AG09309 (cell line): ENCODE measurements at regions not wholly inside any gene's neighbourhood (a gene's known extent, or its start where the extent isn't known, plus 50 kb on each side); places are given as distances from the start of the nearest gene placed in this dataset.

Experiments
- DNase-seq: peaks from one replicate; pipeline ENCODE4 v3.0.0-alpha.2; 2010; ENCODE audit warnings: low read depth
- H3K4me3 ChIP-seq: 2 replicates; pipeline ENCODE4 v1.5.1; 2011; ENCODE audit warnings: mild to moderate bottlenecking, low read depth, low read length, moderate library complexity; ENCODE audit not compliant: control insufficient read depth
- TF ChIP-seq, protein P1 (sequence below): IDR thresholded peaks from 2 replicates; pipeline ENCODE4 v1.5.1; 2011; ENCODE audit warnings: mild to moderate bottlenecking, low read depth, low read length, inconsistent platforms; ENCODE audit not compliant: insufficient read depth, control insufficient read depth; ENCODE audit errors: missing control alignments

DNA sequence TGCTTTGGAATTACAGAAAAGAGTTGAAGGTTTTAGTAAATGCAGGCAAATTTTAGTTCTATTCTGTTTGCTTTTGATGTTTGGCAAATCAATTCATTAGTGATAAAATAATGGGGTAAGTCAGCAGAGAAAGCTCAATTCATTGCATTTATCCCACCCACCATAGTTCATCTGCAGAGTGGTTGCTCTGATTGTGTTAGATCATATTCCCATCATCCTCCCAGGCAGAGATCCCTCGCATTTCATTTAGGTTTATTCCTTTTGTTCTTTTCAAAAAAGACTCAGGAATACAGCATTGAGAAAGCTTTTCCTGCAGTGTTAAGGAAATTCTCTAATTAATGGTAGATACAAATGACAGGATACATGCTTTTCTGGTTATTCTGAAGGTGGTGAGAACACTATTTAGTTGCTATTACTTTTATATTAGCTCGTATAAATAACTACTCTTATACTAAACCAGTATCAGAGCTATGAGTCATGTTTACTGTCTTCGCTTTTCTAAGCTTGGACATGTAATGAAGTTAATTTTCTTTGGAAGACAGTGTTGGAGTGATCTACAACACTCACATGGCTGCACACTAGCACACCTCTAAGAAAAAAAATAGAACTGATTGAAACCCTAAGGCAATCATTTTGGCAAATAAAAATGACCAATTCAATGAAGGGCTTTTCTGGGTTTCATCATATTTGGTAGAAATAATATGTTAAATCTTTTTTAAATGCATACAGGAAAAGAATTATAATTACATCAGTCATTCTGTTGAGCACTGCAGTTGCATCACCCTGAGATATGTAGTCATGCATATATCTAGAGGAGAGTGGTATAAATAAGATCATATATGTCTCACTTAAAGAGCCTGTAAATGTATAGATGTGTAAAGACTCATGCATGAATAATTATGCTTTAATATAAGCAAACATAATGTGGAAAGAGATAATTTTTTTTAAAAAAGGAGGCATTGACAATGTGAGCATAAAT lies 351.6 kb downstream of the PCDH7 start:
- H3K4me3 ChIP-seq, result no peak overlapping the region
- TF ChIP-seq, protein P1, sequence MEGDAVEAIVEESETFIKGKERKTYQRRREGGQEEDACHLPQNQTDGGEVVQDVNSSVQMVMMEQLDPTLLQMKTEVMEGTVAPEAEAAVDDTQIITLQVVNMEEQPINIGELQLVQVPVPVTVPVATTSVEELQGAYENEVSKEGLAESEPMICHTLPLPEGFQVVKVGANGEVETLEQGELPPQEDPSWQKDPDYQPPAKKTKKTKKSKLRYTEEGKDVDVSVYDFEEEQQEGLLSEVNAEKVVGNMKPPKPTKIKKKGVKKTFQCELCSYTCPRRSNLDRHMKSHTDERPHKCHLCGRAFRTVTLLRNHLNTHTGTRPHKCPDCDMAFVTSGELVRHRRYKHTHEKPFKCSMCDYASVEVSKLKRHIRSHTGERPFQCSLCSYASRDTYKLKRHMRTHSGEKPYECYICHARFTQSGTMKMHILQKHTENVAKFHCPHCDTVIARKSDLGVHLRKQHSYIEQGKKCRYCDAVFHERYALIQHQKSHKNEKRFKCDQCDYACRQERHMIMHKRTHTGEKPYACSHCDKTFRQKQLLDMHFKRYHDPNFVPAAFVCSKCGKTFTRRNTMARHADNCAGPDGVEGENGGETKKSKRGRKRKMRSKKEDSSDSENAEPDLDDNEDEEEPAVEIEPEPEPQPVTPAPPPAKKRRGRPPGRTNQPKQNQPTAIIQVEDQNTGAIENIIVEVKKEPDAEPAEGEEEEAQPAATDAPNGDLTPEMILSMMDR, result no peak
- DNase-seq, result no peak

DNA sequence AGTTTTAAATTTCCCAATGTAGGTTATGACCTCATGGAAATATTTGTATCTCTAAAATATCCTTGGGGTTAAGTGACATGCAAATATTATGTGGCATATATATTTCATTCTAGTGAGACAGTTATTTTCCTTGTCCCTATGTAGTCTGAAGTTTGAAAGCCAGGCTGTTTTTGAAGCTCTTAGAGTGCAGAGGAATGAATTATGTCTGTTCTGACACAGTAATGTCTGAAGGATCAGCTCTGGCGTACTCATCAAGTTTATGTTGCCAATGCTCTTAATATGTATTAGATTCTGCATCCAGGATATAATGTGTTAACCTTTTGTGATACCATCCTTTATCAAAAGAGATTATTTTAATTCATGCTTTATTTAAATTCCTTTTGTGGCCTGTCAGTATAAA lies 355.8 kb downstream of the PCDH7 start:
- H3K4me3 ChIP-seq, result no peak overlapping the region
- no peak for DNase-seq
- TF ChIP-seq, protein P1, result no peak

DNA sequence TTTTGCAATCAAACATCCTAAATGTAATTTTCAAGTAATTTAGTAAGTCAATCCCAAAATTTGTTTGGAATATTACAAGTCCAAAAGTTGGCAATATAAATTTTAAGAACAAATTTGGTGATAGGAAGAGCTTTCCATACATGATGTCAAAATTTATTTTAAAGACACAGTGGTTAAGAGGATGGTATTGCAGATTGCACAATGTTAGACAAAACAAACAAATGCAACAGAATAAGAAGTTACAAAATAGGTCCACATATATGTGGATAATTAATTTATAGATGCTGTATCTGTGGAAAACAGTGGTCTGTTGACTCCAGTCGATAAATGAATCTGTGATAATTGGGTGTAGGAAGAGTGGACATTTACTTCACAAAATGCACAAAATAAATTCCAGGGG lies 358.5 kb downstream of the PCDH7 start:
- DNase-seq, result no peak
- H3K4me3 ChIP-seq, result no peak overlapping the region
- TF ChIP-seq, protein P1, result no peak

DNA sequence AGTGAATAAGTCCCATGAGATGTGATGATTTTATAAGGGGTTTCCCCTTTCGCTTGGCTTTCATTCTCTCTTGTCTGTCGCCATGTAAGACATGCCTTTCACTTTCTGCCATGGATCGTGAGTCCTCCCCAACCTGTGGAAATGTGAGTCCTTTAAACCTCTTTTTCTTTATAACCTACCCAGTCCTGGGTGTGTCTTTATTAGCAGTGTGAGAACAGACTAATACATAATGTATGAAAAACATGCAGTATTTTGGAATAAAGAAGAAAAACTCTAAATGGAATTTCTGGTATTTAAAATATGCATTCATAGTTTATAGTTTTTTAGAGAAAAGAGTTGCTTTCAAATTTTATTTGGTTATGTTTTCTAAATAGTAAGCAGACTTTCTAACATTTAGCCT lies 360.7 kb downstream of the PCDH7 start:
- TF ChIP-seq, protein P1, result no peak
- no peak for DNase-seq
- H3K4me3 ChIP-seq, result no peak overlapping the region

DNA sequence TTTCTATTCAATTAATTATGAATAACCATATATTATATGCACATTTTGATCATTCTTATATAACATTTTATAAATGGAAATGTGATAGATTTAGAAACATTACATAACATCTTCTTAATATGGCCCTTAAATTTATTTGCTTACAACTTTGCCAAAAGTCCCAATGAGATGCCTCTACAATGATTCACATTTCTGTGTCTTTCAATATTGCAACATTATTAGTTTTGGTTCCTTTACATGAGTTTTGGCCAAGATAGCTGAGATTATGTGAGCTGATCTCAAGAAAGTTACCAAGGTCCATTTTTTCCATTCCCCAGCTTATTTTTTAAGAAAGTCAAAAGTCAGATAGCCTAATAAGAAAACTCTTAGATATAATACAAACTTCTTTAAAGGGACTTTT lies 361.2 kb downstream of the PCDH7 start:
- DNase-seq, result peak; percentile 60
- no peak overlapping the region for H3K4me3 ChIP-seq
- TF ChIP-seq, protein P1, result no peak

DNA sequence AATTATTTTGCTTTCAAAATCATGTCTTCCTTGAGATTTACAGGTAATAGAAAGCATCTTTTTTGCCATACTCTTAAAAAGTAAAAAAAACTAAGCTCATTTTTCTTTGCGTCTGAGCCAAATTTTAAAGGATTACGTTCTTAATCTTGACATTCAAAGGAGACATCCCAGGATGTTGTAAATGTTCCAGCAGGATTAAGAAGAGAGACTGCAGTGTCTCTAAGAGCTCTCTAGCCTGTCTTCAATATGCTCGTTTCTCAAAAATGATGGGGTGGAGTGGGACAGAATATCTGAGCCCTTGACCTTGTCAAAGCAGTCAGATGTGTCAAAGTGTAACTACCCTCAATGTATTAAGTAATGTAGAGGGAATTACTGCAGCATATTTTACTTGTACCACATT lies 363.3 kb downstream of the PCDH7 start:
- TF ChIP-seq, protein P1, result no peak
- no peak for DNase-seq
- H3K4me3 ChIP-seq, result no peak overlapping the region
